HEK293T (cell line): ENCODE measurements at regions not wholly inside any gene's neighbourhood (a gene's known extent, or its start where the extent isn't known, plus 50 kb on each side); places are given as distances from the start of the nearest gene placed in this dataset.

Experiments used
- CTCF ChIA-PET: fragments of 350-600 bp; formaldehyde crosslinking; extraction: SDS; loops from one replicate; lab custom pipeline; 2021; ENCODE audit warnings: antibody characterized with exemption, inconsistent platforms; lab: Yijun Ruan, JAX
- POLR2A ChIA-PET: fragments of 350-600 bp; formaldehyde crosslinking; extraction: SDS; loops from one replicate; lab custom pipeline; 2020; ENCODE audit warnings: antibody characterized with exemption, inconsistent platforms; lab: Yijun Ruan, JAX
- DNase-seq: peaks from one replicate; pipeline ENCODE4 v3.0.0; 2012; ENCODE audit warnings: mixed read lengths; ENCODE audit errors: extremely low spot score
- ARNT ChIP-seq: fragments of 450-650 bp; IDR thresholded peaks from 2 replicates; pipeline ENCODE4 v1.6.1; 2017; ENCODE audit warnings: mild to moderate bottlenecking
- BHLHE40 ChIP-seq: fragments of 450-650 bp; IDR thresholded peaks from 2 replicates; pipeline ENCODE4 v1.6.1; 2016; ENCODE audit warnings: mild to moderate bottlenecking, moderate library complexity, borderline replicate concordance
- CTBP1 ChIP-seq: fragments of 450-650 bp; IDR thresholded peaks from 2 replicates; pipeline ENCODE4 v1.6.1; 2016; ENCODE audit warnings: borderline replicate concordance
- ELF4 ChIP-seq: fragments of 450-650 bp; IDR thresholded peaks from 2 replicates; pipeline ENCODE4 v1.6.1; 2017; ENCODE audit warnings: antibody characterized with exemption
- FOXA1 ChIP-seq: fragments of 450-650 bp; IDR thresholded peaks from 2 replicates; pipeline ENCODE4 v1.6.1; 2016; ENCODE audit warnings: mild to moderate bottlenecking
- FOXK2 ChIP-seq: fragments of 450-650 bp; IDR thresholded peaks from 2 replicates; pipeline ENCODE4 v1.6.1; 2016; ENCODE audit warnings: mild to moderate bottlenecking
- FOXM1 ChIP-seq: fragments of 450-650 bp; IDR thresholded peaks from 2 replicates; pipeline ENCODE4 v1.6.1; 2017; ENCODE audit warnings: mild to moderate bottlenecking, borderline replicate concordance
- HDGF ChIP-seq: fragments of 450-650 bp; IDR thresholded peaks from 2 replicates; pipeline ENCODE4 v1.6.1; 2017; ENCODE audit warnings: antibody characterized with exemption, borderline replicate concordance
- L3MBTL2 ChIP-seq: fragments of 450-650 bp; conservative IDR thresholded peaks from 2 replicates; pipeline ENCODE4 v1.6.1; 2016; ENCODE audit warnings: mild to moderate bottlenecking
- LEF1 ChIP-seq: fragments of 450-650 bp; IDR thresholded peaks from 2 replicates; pipeline ENCODE4 v1.6.1; 2017; ENCODE audit warnings: mild to moderate bottlenecking, borderline replicate concordance
- NFRKB ChIP-seq: fragments of 450-650 bp; IDR thresholded peaks from 2 replicates; pipeline ENCODE4 v1.6.1; 2016; ENCODE audit warnings: mild to moderate bottlenecking, moderate library complexity
- PKNOX1 ChIP-seq: fragments of 450-650 bp; IDR thresholded peaks from 2 replicates; pipeline ENCODE4 v1.6.1; 2016
- SP1 ChIP-seq: fragments of 450-650 bp; IDR thresholded peaks from 2 replicates; pipeline ENCODE4 v1.6.1; 2017
- SUZ12 ChIP-seq: fragments of 450-650 bp; IDR thresholded peaks from 2 replicates; pipeline ENCODE4 v1.6.1; 2016; ENCODE audit warnings: mild to moderate bottlenecking
- TARDBP ChIP-seq: fragments of 450-650 bp; IDR thresholded peaks from 2 replicates; pipeline ENCODE4 v1.6.1; 2016
- ZNF384 ChIP-seq: fragments of 450-650 bp; IDR thresholded peaks from 2 replicates; pipeline ENCODE4 v1.6.1; 2016

GRCh38 chr3:107979538-107979937, 111.3 kb downstream of the CD47 start:
- ChIA-PET POLR2A (no interaction called here), CTCF (no interaction called here)

GRCh38 chr3:107978131-107979055, 112.4 kb downstream of the CD47 start:
- POLR2A ChIA-PET: no interaction called here
- CTCF ChIA-PET: no interaction called here
- no peak for TF ChIP-seq LEF1
- no peak for TF ChIP-seq FOXA1
- no peak for TF ChIP-seq NFRKB
- TF ChIP-seq L3MBTL2: no peak
- TF ChIP-seq ZNF384: no peak
- no peak for TF ChIP-seq ELF4
- no peak for TF ChIP-seq TARDBP

More at GRCh38 chr3:107979538-107979937, 111.3 kb downstream of the CD47 start:
- DNase-seq: no peak
- TF ChIP-seq HDGF (no peak), ELF4 (no peak), ARNT (no peak)

GRCh38 chr3:107977221-107978130, 113.4 kb downstream of the CD47 start:
- TF ChIP-seq PKNOX1 (no peak), FOXA1 (no peak), HDGF (no peak), BHLHE40 (no peak), FOXM1 (no peak), CTBP1 (no peak), NFRKB (no peak), ZNF384 (no peak), TARDBP (no peak), SP1 (no peak), FOXK2 (no peak)
- no peak for DNase-seq
- ChIA-PET CTCF (no interaction called here), POLR2A (no interaction called here)

More at GRCh38 chr3:107978131-107979055, 112.4 kb downstream of the CD47 start:
- DNase-seq: no peak

- TF ChIP-seq LEF1 (no peak), SUZ12 (no peak), BHLHE40 (no peak), FOXK2 (no peak), PKNOX1 (no peak), L3MBTL2 (no peak), FOXM1 (no peak), CTBP1 (no peak), FOXA1 (no peak), SP1 (no peak)
- no peak for DNase-seq
- ChIA-PET CTCF (no interaction called here), POLR2A (no interaction called here)
Observed at GRCh38 chr3:107976202-107976800, 114.5 kb downstream of the CD47 start.

- ChIA-PET POLR2A (no interaction called here), CTCF (no interaction called here)
- TF ChIP-seq FOXK2 (no peak), PKNOX1 (no peak), CTBP1 (no peak), TARDBP (no peak), FOXA1 (no peak), NFRKB (no peak), SP1 (no peak), L3MBTL2 (no peak), ARNT (no peak), ELF4 (no peak), LEF1 (no peak), SUZ12 (no peak), ZNF384 (no peak), HDGF (no peak), BHLHE40 (no peak), FOXM1 (no peak)
- no peak for DNase-seq
Observed at GRCh38 chr3:107975529-107976201, 115.2 kb downstream of the CD47 start.
